GM18499 (cell line): ENCODE measurements at regions not wholly inside any gene's neighbourhood (a gene's known extent, or its start where the extent isn't known, plus 50 kb on each side); places are given as distances from the start of the nearest gene placed in this dataset.

Experiments
- ATAC-seq: cut with Tn5 transposase; IDR thresholded peaks from one replicate; pipeline ENCODE4 v1.9.1; 2021; ENCODE audit warnings: moderate number of reproducible peaks; ENCODE audit not compliant: insufficient read depth, unreplicated experiment

- no peak for ATAC-seq
These were observed 194.4 kb upstream of the BTG1 start for GRCh38 chr12:92340003-92340402.

- ATAC-seq = no peak
These were observed 193.7 kb upstream of the BTG1 start for GRCh38 chr12:92339198-92339821.

- no peak for ATAC-seq
These were observed 193.0 kb upstream of the BTG1 start for GRCh38 chr12:92338671-92339070.

GRCh38 chr12:92338102-92338501, 192.5 kb upstream of the BTG1 start:
- no peak for ATAC-seq

- ATAC-seq = no peak
These were observed 191.5 kb upstream of the BTG1 start for GRCh38 chr12:92337128-92337527.

GRCh38 chr12:92336641-92337040, 191.0 kb upstream of the BTG1 start:
- ATAC-seq = no peak

- no peak for ATAC-seq
These were observed 190.2 kb upstream of the BTG1 start for GRCh38 chr12:92335831-92336230.

- no peak for ATAC-seq
These were observed 188.9 kb upstream of the BTG1 start for GRCh38 chr12:92334552-92334951.

- no peak for ATAC-seq
These were observed 186.9 kb upstream of the BTG1 start for GRCh38 chr12:92332552-92332951.

GRCh38 chr12:92331383-92331782, 185.7 kb upstream of the BTG1 start:
- no peak for ATAC-seq

GRCh38 chr12:92330654-92331053, 185.0 kb upstream of the BTG1 start:
- no peak for ATAC-seq

- ATAC-seq = no peak
These were observed 181.2 kb upstream of the BTG1 start for GRCh38 chr12:92326877-92327276.

- ATAC-seq = no peak
These were observed 179.3 kb upstream of the BTG1 start for GRCh38 chr12:92324849-92325500.

- ATAC-seq = no peak
These were observed 166.9 kb upstream of the BTG1 start for GRCh38 chr12:92312463-92312964.

GRCh38 chr12:92304371-92305055, 158.9 kb upstream of the BTG1 start:
- no peak for ATAC-seq

- ATAC-seq = no peak
These were observed 156.6 kb upstream of the BTG1 start for GRCh38 chr12:92302041-92302829.

GRCh38 chr12:92301356-92301755, 155.7 kb upstream of the BTG1 start:
- no peak for ATAC-seq

GRCh38 chr12:92300777-92301176, 155.1 kb upstream of the BTG1 start:
- ATAC-seq = no peak

GRCh38 chr12:92299744-92300143, 154.1 kb upstream of the BTG1 start:
- no peak for ATAC-seq

- ATAC-seq = no peak
These were observed 153.7 kb upstream of the BTG1 start for GRCh38 chr12:92299344-92299743.
